DMS79 treated with DMSO at 0.1 percent for 48 hours (cell line): ENCODE measurements at regions not wholly inside any gene's neighbourhood (a gene's known extent, or its start where the extent isn't known, plus 50 kb on each side); places are given as distances from the start of the nearest gene placed in this dataset.

Experiments used
- DNase-seq: peaks from one replicate; lab custom pipeline; 2025; lab: John Stamatoyannopoulos, UW

- peak; percentile 23 for DNase-seq
Observed at GRCh38 chr7:51666266-51666665, 349.7 kb upstream of the COBL start.

- no peak for DNase-seq
Observed at GRCh38 chr7:51665045-51665780, 348.6 kb upstream of the COBL start.

- no peak for DNase-seq
Observed at GRCh38 chr7:51660516-51660915, 343.9 kb upstream of the COBL start.

- no peak for DNase-seq
Observed at GRCh38 chr7:51658684-51659083, 342.1 kb upstream of the COBL start.

GRCh38 chr7:51647931-51648351 is 331.3 kb upstream of the COBL start:
- peak; percentile 91 for DNase-seq

GRCh38 chr7:51647486-51647885 is 330.9 kb upstream of the COBL start:
- no peak for DNase-seq

- DNase-seq: no peak
Observed at GRCh38 chr7:51645702-51646298, 329.2 kb upstream of the COBL start.

- DNase-seq: peak; percentile 31
Observed at GRCh38 chr7:51645255-51645654, 328.6 kb upstream of the COBL start.

GRCh38 chr7:51644216-51644615 is 327.6 kb upstream of the COBL start:
- no peak for DNase-seq

GRCh38 chr7:51640841-51641240 is 324.2 kb upstream of the COBL start:
- no peak for DNase-seq

- no peak for DNase-seq
Observed at GRCh38 chr7:51639661-51640334, 323.2 kb upstream of the COBL start.

GRCh38 chr7:51636503-51636902 is 319.9 kb upstream of the COBL start:
- DNase-seq: no peak

- no peak for DNase-seq
Observed at GRCh38 chr7:51635775-51636174, 319.2 kb upstream of the COBL start.

- no peak for DNase-seq
Observed at GRCh38 chr7:51634538-51634937, 317.9 kb upstream of the COBL start.

- no peak for DNase-seq
Observed at GRCh38 chr7:51634025-51634424, 317.4 kb upstream of the COBL start.

- no peak for DNase-seq
Observed at GRCh38 chr7:51633596-51633995, 317.0 kb upstream of the COBL start.

- DNase-seq: no peak
Observed at GRCh38 chr7:51633006-51633405, 316.4 kb upstream of the COBL start.

- DNase-seq: no peak
Observed at GRCh38 chr7:51630933-51631332, 314.3 kb upstream of the COBL start.

- DNase-seq: no peak
Observed at GRCh38 chr7:51629206-51629605, 312.6 kb upstream of the COBL start.

- DNase-seq: no peak
Observed at GRCh38 chr7:51621956-51622355, 305.3 kb upstream of the COBL start.

- DNase-seq: no peak
Observed at GRCh38 chr7:51620706-51621105, 304.1 kb upstream of the COBL start.

GRCh38 chr7:51619880-51620279 is 303.3 kb upstream of the COBL start:
- no peak for DNase-seq

GRCh38 chr7:51617686-51618085 is 301.1 kb upstream of the COBL start:
- DNase-seq: no peak
